T1000 (cell line): ENCODE measurements at regions not wholly inside any gene's neighbourhood (a gene's known extent, or its start where the extent isn't known, plus 50 kb on each side); places are given as distances from the start of the nearest gene placed in this dataset.

Source experiments
- DNase-seq: peaks from one replicate; lab custom pipeline; 2025; ENCODE audit warnings: mixed read lengths; lab: John Stamatoyannopoulos, UW

DNA sequence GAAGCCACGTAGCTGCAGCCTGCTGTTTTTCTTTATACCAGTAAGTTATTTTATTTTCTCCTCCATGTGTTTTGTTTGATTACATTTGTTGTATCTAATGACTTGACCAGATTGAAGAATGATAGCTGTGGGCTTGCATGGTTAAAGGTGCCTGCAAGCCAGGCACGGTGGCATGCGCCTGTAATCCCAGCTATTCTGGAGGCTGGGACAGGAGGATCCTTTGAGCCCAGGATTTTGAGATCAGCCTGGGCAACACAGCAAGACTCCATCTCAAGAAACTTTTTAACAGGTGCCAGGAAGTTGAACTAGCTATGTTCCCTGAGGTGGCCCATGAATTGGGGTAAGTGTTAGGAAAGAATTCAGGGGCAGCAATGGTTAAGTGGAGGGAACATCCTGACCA, 179.4 kb downstream of the IRS1 start:
- no peak for DNase-seq

DNA sequence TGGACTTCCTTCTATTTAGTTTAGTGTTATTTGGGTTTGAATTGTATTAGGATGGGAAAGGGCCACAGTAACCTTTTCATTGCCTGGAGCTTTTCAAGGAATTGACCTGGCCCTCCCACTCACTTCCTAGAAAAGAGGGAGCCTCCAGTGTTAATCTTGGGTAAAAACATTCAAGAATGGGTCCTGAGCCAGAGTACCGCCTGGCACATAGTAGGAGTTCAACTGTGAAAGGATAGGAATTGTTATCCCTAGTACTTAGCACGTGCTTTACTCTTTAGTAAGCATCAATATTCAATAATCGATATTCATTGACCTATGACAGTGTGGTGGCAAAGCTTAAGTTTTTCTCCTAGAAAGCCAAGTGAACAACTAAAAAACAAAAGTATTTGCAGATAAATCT, 179.9 kb downstream of the IRS1 start:
- no peak for DNase-seq

GRCh38 chr2:226618875-226619605, 180.6 kb downstream of the IRS1 start:
- no peak for DNase-seq

DNA sequence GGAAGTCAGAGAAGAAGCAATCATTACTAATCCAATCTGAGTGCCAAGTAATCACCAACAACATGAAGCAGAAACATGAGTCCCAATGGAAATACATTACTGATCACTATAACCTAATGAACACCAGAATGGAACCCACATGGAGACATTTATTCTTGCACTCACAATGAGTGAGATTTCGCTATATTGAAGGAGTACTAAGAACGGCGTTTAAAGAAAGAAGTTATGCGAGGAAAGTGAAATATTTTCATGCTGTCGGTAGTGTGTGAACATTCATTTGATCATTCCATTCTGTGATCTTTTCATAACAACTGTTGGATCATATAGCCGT, 181.1 kb downstream of the IRS1 start:
- no peak for DNase-seq

DNA sequence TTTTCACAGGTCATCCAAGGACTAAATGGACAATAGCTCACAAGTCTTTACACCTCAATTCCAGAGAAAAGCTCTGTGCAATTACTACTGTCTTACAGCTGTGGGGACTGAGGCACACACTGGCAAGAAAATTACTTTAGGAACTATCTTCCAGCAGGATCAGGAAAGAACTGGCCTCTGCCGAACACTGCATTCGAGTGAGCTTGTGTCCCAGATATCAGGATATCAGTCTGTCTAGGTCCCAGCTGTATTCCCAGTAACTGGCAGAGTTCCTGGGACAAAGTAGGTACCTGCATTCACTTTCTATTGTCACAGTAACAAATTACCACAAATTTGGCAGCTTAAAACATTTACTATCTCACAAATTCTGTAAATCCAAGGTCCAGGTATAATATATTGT, 183.7 kb downstream of the IRS1 start:
- DNase-seq = no peak

DNA sequence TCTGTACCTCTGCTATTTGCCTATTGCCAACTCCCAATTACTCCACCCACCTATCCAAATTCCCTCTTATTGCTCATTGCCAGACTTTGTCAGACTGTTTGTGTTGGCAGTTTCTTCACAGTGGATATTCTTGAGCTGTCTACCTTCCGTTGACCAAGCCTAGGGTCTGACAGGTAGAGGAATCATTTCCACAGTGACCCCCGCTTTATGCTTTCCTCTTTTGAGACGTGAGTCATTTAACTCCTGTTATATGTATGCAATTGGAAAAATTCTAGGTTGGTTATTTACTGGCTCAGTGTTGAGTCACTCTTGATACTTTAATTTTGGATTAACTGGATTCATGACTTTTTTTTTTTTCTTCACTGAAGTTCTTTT, 187.7 kb downstream of the IRS1 start:
- no peak for DNase-seq

DNA sequence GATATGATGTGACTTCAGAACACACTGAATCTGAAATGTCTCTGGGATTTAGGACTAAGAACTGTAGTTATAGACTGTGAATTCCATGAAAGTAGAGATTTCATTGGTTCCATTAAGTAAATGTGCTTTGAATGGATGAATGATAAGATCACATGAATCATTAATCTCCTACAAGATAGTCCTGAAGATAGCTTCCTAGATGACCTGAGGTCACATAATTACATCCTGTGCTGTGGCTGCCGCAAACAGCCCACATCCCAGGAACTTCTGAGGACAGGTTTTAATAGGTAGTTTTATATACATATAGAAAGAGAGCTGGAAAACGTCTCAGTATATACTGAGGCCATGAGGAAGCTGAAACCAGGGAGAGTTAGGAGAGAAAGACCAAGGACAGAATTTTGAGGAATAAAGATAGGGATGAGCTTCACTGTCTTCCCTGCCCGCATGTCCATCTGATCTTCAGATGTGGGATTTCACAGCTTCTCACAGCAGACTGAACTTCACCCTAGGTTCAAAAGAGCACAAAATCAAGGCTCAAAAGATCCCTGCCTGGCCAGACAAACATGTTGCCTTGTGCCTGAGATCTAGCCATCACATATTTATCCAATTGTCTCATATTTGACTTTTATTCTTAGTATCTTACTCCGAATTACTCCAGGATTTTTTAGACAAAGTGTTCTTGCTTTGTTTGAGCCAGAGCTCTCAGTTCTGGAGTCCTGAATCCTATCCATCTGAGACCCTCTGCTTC, 188.2 kb downstream of the IRS1 start:
- DNase-seq = no peak

DNA sequence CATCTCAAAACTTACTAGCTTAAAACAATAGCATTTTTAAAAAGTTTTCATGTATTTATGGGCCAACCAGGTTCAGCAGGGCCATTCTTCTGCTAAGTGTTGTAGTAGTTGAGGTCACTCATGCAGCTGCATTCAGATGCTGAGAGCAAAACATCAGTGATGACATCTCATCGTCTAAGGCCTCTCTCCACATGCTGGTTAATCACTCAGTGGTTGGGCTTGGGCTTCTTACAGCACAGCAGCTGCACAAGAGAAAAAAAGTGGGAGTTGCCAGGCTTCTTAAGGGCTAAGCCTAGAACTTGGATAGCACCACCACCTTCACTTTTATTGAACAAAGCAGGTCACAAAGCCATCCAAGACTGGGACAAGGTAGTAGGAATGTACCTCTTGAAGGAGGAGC, 190.3 kb downstream of the IRS1 start:
- DNase-seq = no peak

DNA sequence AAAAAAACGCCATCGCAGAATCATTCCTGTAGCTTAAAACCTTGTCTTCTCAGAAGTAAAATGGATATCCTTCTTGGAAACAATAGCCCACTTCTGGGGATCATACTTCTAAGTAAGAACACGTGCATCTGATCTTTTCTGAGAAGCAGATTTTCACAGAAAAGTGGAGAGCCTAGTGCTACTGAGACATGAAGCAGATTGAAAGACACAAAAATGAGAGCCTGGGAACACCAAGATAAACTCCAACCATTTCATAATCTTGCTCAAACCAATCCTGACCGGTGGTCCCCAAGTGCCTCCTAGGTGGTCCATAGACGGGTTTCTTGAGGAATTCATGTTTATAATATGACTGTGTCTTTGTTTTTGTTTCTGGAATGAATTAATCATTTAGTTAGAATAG, 191.2 kb downstream of the IRS1 start:
- no peak for DNase-seq

DNA sequence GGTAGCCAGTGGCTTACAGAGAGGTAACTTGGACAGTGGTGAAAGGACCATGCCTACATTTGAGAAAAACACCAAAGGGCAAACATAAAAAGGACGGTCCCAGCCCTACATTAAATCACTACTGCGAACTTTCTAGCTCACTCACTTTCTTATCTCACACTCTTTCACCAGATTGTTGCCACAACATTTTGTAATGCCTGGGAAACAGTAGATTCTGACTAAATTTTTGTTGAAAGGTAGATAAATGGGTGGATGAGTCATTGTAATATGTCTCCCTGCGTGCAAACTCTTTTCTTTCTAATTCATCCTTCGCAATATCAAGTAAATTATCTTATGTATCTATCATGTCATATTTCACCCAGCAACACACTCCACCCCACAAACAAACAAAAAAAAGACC, 192.2 kb downstream of the IRS1 start:
- DNase-seq = no peak

- no peak for DNase-seq
These were observed 194.0 kb downstream of the IRS1 start for GRCh38 chr2:226605642-226606041.

- DNase-seq = no peak
These were observed 196.0 kb downstream of the IRS1 start for GRCh38 chr2:226603606-226604005.

DNA sequence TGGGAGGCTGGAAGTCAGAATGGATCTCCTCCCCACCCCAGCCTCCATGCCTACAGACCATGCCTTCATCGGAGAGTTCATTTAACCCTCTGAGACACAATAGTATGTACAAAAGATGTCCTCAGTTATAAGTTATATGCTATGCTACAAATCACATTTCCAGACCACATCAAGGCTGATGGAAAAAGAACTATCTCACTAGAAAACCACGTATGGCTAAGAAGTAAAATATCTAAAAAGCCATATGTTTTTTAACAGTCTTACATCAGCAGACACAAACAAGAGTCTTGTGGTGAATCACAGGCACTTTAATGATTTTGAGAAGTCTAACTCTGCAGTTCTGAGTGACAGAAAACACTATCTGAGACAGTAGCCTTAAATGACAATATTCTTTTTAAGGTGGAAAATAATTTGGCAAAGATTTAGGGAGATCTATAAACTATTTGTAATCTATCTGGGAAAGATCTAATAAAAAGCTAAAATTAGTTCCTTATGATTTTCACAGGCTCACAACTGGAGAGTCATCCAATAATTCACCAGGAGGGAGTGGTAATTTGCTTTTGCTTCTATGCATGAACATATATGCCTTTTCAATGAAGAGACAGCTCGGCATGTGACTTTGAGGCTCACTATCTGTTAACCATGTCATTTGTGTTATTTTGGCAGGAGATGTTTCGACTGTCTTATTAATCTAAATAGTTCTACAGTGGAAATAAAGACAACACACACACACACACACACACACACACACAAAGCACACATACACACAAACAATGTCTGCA, 197.5 kb downstream of the IRS1 start:
- DNase-seq = no peak

DNA sequence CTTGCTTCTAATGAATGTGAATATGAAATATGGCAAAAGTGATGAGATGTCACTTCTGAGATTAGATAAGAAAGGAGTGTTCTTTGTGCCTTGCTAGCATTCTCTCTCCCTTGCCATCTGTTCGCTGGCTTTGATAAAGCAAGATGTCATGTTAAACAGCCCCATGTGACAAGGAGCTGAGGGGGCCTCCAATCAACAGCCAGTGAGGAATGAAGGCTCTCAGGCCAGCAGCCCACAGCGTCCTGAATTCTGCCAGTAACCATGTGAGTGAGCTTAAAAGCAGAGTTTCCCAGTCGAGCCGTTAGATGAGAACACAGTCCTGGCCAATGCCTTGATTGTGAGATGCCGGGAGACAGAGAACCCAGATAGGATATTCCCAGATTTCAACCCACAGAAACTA, 198.8 kb downstream of the IRS1 start:
- DNase-seq = no peak

DNA sequence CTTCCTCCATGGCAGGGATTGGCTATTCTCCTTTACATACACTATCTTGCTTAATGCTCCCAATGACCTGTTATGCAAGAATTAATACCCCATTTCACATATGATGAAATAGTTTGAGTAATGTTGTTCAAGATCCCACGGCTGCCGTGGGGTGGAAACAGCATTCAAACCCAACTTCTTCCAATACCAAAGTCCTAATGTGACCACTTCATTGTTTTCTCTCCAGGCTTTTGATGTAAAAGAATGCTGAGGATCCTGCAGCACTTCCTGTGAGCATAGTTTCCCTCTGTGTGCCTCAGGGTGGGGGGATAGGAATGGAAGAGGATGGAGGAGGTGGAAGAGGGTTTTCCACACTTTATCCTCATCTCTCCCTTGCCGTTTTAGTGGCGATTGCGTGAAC, 199.4 kb downstream of the IRS1 start:
- no peak for DNase-seq

GRCh38 chr2:226589043-226589442, 210.6 kb downstream of the IRS1 start:
- no peak for DNase-seq

DNA sequence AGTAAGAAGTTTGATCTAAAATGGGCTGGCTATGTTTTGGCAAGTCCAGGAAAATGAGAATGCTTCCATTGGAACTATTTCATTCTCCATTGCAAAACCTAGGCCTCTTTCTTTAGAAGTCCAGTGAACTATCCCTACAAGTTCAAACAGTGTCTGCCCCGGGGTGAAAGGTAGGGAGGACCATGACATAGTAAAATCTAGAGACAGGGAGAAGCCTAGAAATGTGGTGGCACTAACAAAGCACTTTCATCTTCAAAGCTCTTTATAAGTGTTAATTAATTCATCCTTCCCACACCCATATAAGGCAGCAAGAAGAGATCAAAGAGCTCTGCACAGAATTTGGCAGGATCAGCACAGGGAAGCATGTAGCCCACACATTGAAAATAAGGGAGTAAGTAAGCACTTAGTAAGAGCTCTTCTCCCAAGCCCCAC, 214.5 kb downstream of the IRS1 start:
- no peak for DNase-seq

GRCh38 chr2:226584518-226585055, 215.0 kb downstream of the IRS1 start:
- no peak for DNase-seq

DNA sequence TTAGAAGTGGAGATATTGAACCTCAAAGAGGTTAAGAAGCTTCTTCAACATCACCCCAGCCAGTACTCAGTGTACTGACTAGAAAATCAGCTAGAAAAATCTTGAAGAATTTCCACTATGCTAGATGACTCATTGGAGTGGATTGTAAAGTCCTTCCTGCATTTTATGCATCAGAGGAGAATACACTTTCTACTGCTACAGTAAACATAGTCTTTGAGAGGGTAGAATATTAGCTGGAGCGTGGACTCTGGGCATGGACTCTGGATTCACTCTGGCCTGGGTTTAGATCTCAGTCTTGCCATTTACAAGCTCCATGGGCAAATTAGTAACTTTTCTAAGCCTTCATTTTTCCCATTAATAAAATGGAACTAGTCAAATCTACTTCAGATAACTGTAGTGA, 215.9 kb downstream of the IRS1 start:
- DNase-seq = no peak

DNA sequence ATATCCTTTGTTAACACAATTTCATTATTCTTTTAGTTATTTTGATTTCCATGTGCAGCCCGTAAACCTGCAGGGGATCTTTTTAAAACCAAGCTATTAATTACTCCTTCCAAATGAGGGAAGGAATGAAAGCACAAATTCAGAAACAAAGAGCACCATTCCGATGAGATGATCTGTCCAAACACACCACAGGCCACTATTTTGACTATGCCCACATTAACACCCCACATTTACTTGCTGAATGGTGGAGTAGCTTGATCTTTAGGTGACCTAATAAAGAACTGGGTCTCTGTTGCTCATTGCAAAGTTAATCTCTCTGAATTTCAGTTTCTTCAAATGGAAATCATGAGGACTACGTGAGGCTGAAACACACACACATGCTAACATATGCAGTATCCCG, 218.0 kb downstream of the IRS1 start:
- no peak for DNase-seq

GRCh38 chr2:226581004-226581403, 218.6 kb downstream of the IRS1 start:
- no peak for DNase-seq

GRCh38 chr2:226580403-226580802, 219.2 kb downstream of the IRS1 start:
- DNase-seq = no peak

DNA sequence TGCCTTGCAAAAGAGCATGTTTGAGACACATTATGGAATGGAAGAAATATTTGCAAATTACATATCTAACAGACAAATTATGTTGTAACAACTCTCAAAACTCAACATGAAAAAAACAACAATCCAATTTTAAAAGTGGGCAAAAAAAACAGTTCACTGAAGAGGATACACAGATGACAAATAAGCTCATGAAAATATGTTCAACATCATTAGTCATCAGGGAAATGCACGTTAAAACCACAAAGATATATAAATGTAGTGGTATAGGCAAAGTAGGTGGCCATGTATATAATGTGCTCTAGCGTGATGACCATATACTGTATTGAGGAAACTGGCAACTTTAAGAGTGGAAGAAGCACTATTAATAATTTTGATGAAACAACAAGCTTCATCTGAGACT, 220.1 kb downstream of the IRS1 start:
- DNase-seq = no peak
